HG02759 (cell line): ENCODE measurements at regions not wholly inside any gene's neighbourhood (a gene's known extent, or its start where the extent isn't known, plus 50 kb on each side); places are given as distances from the start of the nearest gene placed in this dataset.
A peak's percentile ranks its signal among the peaks of the same experiment; 100 is the strongest.

Experiments used
- ATAC-seq: cut with Tn5 transposase; IDR thresholded peaks from one replicate; pipeline ENCODE4 v1.9.1; 2021; ENCODE audit warnings: mild to moderate bottlenecking, moderate library complexity; ENCODE audit not compliant: unreplicated experiment

DNA sequence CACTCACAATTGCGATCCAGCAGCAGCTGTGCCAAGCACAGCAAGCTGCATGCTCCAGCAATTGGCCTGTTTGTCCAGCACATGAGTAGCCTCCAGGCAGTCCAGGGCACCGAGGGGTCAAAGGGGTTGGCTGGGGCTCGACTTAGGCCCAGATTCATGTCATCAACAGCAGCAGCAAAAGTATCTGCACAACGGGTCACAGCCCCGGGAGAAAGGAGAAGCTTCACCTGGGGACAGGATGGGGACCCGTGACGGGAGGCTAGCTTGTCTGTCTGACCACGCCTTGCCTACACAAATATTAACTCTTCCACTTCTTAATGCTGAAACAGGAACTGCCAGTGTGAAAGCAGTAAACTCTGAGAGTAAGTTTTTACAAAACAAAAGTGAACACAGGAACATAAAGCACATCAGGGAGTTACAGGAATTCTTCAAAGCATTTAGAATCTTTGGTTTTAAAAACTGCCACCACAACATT, 191.2 kb downstream of the PIK3R1 start:
- ATAC-seq = peak; percentile 91

DNA sequence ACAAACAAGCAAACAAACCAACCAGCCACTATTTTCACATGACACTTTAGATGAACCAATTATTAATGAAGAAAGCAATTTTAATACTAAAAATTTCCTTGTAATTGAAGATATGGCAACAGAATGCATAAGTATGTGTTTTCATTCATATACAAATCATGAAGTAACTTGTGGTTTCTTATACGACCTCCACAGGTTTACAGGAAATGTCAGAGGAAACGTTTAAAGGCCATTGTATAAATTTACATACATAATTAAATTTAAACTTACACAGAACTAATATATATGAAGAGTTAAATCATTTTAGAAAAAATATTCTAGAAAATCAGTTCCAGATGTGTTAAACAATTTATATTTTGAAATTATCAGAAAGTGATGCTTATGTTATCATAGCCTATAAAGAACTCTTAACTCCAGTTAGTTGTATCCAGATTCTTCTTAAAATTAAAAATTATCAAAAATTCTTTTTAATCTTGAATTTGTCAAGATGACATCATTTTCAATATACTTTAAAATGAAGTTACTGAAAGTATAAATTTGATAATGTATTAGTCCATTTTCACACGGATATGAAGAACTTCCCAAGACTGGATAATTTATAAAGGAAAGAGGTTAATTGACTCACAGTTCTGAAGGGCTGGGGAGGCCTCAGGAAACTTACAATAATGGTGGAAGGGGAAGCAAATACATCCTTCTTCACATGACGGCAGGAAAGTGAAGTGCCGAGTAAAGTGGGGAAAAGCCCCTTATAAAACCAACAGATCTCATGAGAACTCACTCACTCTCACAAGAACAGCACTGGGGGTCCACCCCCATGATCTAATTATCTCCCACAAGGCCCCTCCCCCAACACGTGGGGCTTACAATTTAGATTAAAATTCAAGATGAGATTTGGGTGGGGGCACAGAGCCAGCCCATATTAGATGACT, 192.0 kb downstream of the PIK3R1 start:
- no peak for ATAC-seq

DNA sequence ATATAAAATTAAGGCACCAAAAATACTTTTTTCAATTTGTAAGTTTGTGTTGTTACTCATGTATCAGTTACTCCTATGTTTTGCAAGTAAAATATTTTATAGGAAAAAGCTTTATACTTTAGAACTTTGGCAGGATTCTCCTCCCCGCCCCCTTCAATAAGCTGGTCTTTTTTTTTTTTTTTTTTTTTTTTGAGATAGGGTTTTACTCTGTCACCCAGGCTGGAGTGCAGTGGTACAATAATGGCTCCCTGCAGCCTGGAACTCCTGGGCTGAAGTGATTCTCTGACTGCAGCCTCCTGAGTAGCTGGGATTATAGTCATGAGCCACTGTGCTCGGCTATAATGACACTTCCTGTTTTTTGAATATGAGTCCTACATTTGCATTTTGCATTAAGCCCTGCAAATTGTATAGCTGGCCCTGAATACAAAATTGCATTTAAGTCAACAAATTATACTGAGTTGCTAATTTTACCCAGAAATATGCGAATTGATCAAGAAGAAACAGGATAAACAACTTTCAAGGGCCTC, 192.9 kb downstream of the PIK3R1 start:
- no peak for ATAC-seq

DNA sequence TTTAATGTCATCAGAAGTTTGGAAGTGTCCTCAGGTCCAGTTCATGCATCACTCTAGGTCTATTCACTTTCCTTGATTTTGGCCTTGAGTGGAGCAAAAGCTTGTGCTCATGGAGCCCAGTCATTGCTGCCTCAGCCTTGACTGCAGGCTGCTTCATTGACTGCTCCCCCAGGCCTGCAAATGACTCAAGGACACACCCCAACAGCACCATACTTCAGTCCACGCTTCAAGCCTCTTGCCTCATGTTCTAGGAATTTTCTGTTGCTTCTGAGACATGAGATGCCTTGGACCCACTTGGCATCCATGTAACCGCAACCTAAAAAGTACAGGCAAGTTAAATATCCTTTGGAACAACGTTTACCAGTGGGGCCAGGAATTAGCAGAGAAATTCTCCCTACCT, 193.7 kb downstream of the PIK3R1 start:
- ATAC-seq = no peak

DNA sequence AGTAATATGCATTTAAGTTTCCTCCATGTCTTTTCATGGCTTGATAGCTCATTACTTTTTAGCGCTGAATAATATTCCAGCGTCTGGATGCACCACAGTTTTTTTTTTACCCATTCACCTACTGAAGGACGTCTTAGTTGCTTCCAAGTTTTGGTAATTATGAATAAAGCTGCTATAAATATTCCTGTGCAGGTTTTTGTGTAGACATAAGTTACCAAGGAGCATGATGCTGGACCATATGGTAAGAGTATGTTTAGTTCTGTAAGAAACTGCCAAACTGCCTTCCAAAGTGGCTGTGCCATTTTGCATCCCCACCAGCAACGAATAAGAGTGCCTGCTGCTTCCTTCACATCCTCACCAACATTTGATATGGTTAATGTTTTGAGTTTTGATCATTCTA, 195.6 kb downstream of the PIK3R1 start:
- ATAC-seq = no peak

DNA sequence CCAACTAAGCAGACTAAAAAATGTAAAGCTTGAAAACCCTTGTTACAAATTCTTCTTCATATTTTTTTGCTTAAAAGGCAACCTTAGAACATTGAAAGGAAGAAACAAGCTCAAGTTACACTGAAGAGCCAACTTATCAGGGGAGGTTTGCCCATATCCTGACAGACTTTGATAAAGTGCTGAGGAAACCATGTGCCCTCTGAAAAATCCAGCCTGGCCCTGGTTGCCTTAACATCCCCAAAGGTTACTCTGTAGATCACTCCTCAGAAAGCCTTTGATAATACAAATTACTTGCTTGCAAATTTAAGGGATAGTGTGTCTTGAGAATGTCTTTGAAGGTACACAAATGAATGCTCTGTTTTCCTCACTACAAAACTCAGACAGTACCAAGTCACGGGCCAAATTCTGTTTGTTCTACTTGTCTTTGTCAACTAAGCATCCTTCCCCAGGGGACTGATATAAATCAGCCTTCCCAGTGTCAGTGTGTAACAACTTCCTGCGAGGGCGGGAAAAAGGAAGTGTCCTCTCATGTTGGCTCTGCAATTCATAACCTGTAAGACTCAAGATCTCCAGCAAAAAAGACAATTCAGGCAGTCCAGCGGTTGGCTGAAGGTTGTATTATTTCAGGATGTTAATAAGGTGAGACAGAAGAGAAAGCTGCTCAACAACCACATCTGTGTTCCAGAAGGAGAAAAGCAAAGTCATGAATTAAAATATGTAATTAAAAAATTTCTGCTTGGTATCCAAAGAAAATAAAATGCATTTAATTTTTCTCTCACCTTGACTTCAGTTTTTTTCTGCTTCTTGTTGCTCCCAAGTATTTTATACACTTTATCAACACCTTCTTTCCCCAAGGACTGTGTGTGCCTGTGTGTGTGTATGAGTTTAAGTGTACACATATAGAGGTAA, 199.9 kb downstream of the PIK3R1 start:
- ATAC-seq = no peak

DNA sequence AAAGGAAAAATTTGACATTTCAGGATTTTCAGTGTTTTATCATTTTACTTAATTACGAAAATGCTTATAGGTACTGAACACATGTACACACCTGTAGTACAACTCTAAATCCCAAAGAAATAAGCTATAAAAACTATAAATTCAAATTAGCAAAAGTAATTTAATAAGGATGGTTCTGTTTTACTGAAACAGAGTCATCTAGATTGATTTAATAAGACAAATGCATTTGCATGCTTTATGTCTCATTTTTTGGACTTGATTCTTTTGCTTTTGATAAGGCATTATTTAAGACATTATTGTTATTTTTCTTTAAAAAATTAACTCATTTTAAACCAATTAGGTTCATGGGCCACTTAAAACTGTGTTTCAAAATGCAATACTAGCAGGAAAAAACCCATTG, 201.2 kb downstream of the PIK3R1 start:
- ATAC-seq = no peak

DNA sequence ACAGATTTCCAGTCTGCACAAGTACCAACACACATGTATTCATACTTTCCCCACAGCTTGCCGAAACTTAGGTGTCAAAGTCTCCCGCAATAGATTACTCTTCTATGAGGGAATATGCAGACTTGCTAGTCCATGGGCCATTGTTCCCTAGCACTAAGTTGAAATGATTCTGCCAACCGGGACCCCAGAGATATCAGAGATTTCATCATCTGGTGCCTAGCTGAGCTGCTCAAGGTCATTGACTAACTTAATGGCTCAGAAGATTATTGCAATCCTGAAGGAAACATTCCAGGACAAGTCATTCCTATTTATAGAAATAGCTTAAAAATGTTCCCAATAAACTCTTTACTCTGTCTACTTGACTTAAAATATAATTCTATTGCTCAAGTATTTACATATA, 202.6 kb downstream of the PIK3R1 start:
- ATAC-seq = no peak

DNA sequence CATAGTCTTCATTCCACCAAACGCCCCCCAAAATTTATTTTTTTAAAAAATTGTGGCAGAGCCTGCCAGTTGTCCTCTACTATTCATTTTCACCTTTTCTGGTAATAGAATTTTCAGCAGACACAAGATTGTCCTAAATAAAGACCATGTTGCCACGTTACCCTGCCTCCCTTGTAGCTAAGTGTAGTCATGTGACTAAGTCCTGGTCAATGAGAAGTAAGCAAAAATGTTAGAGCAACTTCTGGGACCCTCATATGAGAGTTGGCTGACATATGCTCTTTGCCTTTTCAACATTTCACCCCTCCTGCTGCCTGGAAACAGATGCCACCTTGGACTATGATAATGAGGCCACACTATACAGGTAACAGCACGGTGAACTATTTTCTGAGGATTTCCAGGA, 203.1 kb downstream of the PIK3R1 start:
- no peak for ATAC-seq

DNA sequence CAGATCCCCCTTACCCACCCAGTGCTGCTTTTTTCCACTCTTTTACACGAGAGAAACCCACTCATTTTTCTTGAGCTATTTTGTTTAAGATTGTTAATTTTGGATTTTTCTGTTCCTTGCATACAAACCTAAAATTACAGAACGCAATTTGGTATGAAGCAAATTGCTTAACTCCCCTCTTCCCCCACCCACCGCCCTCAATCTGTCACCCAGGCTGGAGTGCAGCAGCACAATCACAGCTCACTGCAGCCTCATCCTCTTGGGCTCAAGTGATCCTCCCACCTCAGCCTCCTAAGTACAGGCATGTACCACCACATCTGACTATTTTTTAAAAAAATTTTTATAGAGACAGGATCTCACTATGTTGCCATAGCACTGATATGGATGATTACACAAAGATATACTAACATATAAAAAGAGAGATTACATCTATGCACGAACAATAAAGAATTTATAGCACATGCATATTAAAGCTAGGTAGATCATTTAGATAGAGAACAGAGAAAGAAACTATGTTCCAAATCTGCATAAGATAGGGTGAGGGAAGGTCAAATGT, 203.6 kb downstream of the PIK3R1 start:
- no peak for ATAC-seq

DNA sequence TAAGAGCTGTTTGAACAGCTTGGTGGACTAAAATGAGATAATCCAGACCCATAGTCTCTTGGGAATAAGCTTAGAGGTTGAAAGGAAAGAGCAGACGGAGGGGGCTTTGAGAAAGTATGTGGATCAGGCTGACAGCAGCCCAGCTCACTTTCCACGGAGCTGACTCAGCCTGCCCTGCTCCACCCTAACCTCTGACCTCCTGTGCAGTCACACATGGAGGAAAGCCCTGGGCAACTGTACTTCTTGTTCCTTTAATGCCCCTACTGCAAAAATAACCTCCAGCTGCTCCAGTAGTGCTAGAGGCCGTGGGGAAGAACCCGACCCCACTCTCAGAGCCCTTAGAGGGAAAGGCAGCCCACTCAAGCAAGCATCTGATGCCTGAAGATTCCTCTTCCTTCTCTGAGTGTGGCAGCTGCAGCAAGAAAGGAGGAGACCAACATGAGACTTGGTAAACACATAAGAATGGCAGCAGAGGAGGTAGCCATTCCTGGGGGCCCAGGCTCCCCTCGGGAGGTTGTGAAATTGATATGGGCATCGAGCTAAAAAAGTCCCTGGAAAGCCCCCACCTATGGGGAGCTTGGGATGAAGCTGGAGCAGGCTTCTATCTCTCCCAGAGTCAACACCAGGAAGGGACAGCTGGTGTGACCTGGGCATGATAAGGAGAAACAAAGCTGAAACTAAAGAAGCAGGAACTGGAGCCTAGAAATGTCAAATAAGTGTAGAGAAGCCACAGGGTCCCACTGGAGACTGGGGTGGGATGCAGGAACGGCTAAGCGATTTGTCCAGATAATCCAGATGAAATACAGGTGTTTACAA, 204.3 kb downstream of the PIK3R1 start:
- ATAC-seq = no peak

DNA sequence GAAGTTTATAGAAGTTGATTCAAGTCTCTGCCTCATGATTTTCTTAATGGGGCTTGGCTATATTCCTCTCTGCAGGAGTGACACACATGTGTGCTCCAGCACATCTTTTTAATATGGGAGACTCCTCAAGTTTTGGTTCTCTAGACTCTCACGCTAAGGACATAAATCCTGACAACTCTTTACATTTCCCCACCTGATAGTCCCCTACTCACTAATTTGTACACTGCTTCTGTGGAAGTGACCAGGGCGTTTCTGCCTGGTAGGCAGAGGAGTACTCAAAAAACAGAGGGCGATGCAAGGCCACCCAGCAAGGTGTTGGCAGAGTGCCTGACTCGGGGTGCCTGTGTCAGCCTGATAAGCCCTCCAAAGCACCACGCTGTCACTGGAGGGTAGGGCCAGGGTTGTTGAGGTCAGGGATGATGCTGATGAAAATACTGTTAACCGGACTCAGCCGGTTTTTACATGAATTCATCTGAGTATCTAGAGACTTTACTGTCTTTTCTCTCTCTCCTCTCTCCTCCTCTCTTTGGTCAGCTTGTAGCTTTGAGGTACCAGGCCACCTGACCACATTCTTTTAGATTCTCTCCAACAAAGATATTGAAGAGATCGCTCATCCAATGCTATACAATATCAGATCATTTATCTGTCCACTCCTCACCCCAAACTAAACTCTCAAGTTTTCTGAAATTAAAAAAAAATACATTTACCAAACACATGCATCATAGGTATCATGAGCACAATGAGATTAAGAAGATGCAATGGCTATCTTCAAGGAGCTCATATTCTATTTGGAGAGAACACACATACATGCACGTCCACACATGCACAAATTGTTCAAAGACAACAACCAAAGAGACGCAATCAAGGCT, 205.2 kb downstream of the PIK3R1 start:
- no peak for ATAC-seq

DNA sequence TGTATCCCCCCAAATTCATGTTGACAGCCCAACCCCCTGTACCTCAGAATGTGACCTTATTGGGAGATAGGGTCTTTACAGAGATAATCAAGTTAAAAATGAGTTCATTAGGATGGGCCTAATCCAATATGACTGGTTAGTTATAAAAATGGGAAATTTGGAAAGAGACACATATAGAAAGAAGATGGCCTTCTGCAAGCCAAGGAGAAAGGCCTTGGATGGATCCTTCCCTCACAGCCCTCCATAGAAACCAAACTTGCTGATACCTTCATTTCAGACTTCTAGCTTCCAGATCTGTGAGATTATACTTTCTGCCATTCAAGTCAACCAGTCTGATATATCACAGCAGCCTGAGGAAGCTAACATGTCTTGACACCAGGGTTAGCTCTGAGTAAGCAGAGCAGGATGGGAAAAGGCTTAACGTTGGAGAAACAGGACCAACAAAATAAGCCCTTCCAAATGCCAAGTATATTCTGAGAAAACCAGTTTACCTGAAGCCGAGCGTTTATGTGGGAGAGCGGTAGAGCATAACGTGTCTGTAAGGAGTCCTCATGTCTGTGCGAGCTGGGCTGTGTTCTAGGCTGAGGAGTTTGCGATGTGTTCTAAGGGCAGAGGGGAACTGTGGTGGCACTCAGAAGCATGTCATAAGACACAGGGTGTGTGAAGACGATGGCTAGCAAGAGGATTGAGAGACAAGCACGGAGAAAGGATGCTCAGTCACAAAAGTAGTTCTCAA, 206.1 kb downstream of the PIK3R1 start:
- no peak for ATAC-seq

DNA sequence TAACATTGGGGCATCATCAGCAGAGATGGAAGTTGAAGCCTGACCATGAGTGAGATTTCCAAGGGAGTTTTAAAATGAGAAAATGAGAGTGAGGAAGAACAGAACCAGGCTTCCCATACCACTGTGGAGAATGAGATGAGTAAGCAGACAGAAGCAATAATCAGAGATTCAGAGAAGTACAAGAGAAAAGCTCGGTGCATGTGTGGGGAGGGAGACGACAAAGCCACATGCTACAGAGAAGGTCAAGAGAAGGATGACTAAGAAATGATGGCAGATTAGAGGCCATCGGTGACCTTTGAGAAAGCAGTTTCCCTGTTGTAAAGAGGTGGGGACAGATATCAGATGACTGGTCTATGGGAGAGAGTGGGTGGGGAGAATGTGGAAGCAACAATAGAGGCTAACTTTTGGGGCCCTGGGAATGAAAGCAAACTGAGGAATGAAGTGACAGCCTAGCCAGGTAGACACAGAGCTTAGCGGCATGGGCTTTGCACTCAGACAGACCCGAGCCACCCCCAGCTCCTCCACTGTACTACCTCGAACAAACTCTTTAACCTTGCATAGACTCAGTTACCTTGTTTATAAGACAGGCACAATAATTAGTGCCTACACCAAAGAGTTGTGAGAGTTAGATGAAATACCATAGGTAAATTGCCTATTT, 207.7 kb downstream of the PIK3R1 start:
- peak; percentile 51 for ATAC-seq

DNA sequence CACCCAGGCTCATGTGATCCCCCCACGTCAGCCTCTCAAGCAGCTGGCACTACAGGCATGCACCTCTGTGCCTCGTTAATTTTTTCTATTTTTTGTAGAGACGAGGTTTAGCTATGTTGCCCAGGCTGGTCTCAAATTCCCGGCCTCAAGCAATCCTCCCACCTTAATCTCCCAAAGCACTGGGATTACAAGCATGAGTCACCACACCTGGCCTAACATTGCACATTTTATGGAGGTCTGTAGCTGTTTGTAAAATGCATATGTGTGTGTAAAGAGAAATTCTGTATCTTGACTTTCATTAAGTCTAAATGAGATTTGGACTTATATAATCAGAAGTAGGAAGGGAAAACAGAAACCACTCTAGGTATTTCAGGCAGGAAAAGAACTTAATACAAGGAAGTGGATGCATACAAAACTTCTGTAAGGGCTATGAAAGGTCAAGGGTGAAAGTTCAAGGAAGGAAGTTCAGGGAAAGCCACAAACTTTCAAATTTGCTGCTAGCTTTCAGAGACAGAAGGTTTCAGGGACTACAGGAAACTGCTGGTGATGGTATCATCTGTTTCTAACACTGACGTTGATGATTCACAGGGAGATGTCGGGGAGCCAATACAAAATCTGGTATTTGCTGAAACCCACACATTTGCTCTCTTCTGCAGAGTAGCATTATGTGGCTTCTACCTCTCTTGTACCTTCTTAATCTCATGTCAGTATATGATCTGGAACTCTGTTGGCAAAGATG, 209.4 kb downstream of the PIK3R1 start:
- ATAC-seq = peak; percentile 82

DNA sequence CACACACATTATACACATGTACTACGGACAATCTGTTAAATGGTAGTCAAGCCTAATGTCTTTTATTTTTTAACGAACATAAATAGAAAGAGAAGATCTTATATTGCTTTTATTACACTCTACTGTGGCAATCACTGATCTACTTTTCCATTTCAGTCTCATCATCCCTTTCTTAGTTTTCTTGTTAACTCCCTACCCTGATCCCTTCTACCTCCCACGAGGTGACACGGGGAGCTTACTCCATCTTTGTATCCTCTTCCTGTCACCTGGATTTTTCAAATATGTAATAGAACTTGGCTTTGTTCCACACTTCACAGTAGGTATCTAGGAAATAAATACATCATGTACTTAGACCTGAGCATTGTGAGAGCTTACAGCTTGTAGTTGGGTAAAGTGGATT, 211.0 kb downstream of the PIK3R1 start:
- no peak for ATAC-seq

DNA sequence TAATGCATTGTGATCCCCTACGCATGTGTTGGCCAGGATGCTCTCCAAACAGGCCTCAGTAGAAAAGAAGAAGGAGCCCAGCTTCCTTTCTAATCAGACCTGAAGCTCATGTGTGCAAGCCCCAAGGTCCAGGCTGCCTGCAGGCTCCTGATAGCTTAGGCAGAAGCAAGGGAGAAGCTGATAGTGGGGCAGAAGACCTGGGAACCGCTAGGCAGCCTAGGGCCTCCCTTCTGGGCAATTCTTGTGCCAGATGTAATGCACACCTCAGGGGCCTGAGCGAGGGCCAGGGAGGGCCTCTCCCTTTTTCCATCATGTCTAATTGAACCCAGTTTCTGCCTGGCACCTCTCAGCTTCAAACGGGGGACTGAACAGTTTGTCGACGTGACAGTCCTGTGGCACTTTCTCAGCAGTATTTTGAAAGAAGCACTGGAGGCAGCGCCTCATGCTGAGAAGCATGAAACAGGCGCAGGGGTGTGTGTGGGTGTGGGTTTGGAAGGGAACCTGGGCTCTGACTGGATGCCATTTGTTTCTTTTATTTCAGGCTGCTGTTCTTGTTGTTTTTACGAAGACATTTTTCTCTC, 212.8 kb downstream of the PIK3R1 start:
- ATAC-seq = no peak
